ENCODE measurements at regions not wholly inside any gene's neighbourhood (a gene's known extent, or its start where the extent isn't known, plus 50 kb on each side); places are given as distances from the start of the nearest gene placed in this dataset.

- H3K36me3 Mint-ChIP-seq (ENCODE audit: low read depth) = no peaks in the 10 kb centered on the region
- TF ChIP-seq CTCF (conservative IDR thresholded peaks at IDR 0.05) = no peak
- H3K27ac Mint-ChIP-seq (ENCODE audit: unreplicated experiment) = peak overlapping the region; percentile 35
- no peak overlapping the region for H3K4me3 Mint-ChIP-seq
- H3K27me3 Mint-ChIP-seq (ENCODE audit: low read depth) = no peaks in the 10 kb centered on the region
- H3K4me1 Mint-ChIP-seq = no peaks in the 10 kb centered on the region
- DNase-seq (ENCODE audit: low read depth, low spot score) = no peak
- peaks cover 9% of the 10 kb centered on the region for H3K9me3 Mint-ChIP-seq
Measured at GRCh38 chr22:47515384-47516125, 753.1 kb downstream of the TBC1D22A start.

GRCh38 chr22:47512617-47513016 is 750.2 kb downstream of the TBC1D22A start:
- Mint-ChIP-seq H3K4me3 (no peak overlapping the region), H3K9me3 (peaks cover 17% of the 10 kb centered on the region), H3K27me3 (ENCODE audit: low read depth) (peaks cover 3% of the 10 kb centered on the region), H3K27ac (ENCODE audit: unreplicated experiment) (no peak overlapping the region), H3K4me1 (no peaks in the 10 kb centered on the region), H3K36me3 (ENCODE audit: low read depth) (no peaks in the 10 kb centered on the region)
- TF ChIP-seq CTCF (conservative IDR thresholded peaks at IDR 0.05) = no peak
- no peak for DNase-seq (ENCODE audit: low read depth, low spot score)

- DNase-seq (ENCODE audit: low read depth, low spot score) = no peak
- TF ChIP-seq CTCF (conservative IDR thresholded peaks at IDR 0.05) = no peak
- Mint-ChIP-seq H3K27ac (ENCODE audit: unreplicated experiment) (no peak overlapping the region), H3K9me3 (peaks cover 8% of the 10 kb centered on the region), H3K4me3 (no peak overlapping the region), H3K36me3 (ENCODE audit: low read depth) (no peaks in the 10 kb centered on the region), H3K4me1 (no peaks in the 10 kb centered on the region), H3K27me3 (ENCODE audit: low read depth) (peaks cover 20% of the 10 kb centered on the region)
Measured at GRCh38 chr22:47504962-47505361, 742.5 kb downstream of the TBC1D22A start.

GRCh38 chr22:47498969-47499495 is 736.6 kb downstream of the TBC1D22A start:
- H3K4me1 Mint-ChIP-seq = no peaks in the 10 kb centered on the region
- peaks cover 8% of the 10 kb centered on the region for H3K36me3 Mint-ChIP-seq (ENCODE audit: low read depth)
- H3K27ac Mint-ChIP-seq (ENCODE audit: unreplicated experiment) = no peak overlapping the region
- TF ChIP-seq CTCF (conservative IDR thresholded peaks at IDR 0.05) = no peak
- no peak for DNase-seq (ENCODE audit: low read depth, low spot score)
- peaks cover 5% of the 10 kb centered on the region for H3K27me3 Mint-ChIP-seq (ENCODE audit: low read depth)
- no peak overlapping the region for H3K4me3 Mint-ChIP-seq
- H3K9me3 Mint-ChIP-seq = peaks cover 9% of the 10 kb centered on the region

GRCh38 chr22:47497666-47498065 is 735.2 kb downstream of the TBC1D22A start:
- Mint-ChIP-seq H3K27me3 (ENCODE audit: low read depth) (no peaks in the 10 kb centered on the region), H3K9me3 (peaks cover 9% of the 10 kb centered on the region), H3K4me1 (no peaks in the 10 kb centered on the region), H3K36me3 (ENCODE audit: low read depth) (peaks cover 8% of the 10 kb centered on the region), H3K4me3 (no peak overlapping the region), H3K27ac (ENCODE audit: unreplicated experiment) (no peak overlapping the region)
- no peak for DNase-seq (ENCODE audit: low read depth, low spot score)
- TF ChIP-seq CTCF (conservative IDR thresholded peaks at IDR 0.05) = no peak

Data from neural crest cell (in vitro differentiated cells).